ENCODE measurements at regions not wholly inside any gene's neighbourhood (a gene's known extent, or its start where the extent isn't known, plus 50 kb on each side); places are given as distances from the start of the nearest gene placed in this dataset.
"Not testable (repeated sequence)": the region's sequence is repeated elsewhere in the genome, so short reads cannot be mapped to it uniquely, and the experiment has no call there.

GRCh38 chr17:22717211-22717610, 1024.9 kb downstream of the KCNJ18 start:
- TF ChIP-seq BACH2 (CRISPR knock-in tag; IDR thresholded peaks at IDR 0.05; ENCODE audit: borderline replicate concordance), result no peak
- no peak for TF ChIP-seq ESRRG (CRISPR knock-in tag; IDR thresholded peaks at IDR 0.05)
- no peak for TF ChIP-seq ZFP30 (CRISPR knock-in tag; IDR thresholded peaks at IDR 0.05)
- no peak for TF ChIP-seq RARB (CRISPR knock-in tag; IDR thresholded peaks at IDR 0.05)
- no peak for TF ChIP-seq ISL1 (CRISPR knock-in tag; IDR thresholded peaks at IDR 0.05)
- TF ChIP-seq ZNF565 (CRISPR knock-in tag; conservative IDR thresholded peaks at IDR 0.05; ENCODE audit: low read depth), result no peak
- no peak for TF ChIP-seq CREB5 (CRISPR knock-in tag; IDR thresholded peaks at IDR 0.05; ENCODE audit: low read depth)
- TF ChIP-seq ZFP3 (CRISPR knock-in tag; IDR thresholded peaks at IDR 0.05), result no peak
- no peak for TF ChIP-seq POU6F1 (CRISPR knock-in tag; IDR thresholded peaks at IDR 0.05; ENCODE audit: borderline replicate concordance, low read depth)
- no peak for TF ChIP-seq CSDC2 (CRISPR knock-in tag; IDR thresholded peaks at IDR 0.05)
- no peak for TF ChIP-seq TSHZ2 (CRISPR knock-in tag; IDR thresholded peaks at IDR 0.05)
- TF ChIP-seq TOX (CRISPR knock-in tag; IDR thresholded peaks at IDR 0.05; ENCODE audit: borderline replicate concordance), result no peak
- no peak for TF ChIP-seq PPARA (CRISPR knock-in tag; IDR thresholded peaks at IDR 0.05; ENCODE audit: borderline replicate concordance)
- no peak for TF ChIP-seq GLIS3 (CRISPR knock-in tag; IDR thresholded peaks at IDR 0.05)
- TF ChIP-seq ARNTL (CRISPR knock-in tag; IDR thresholded peaks at IDR 0.05; ENCODE audit: borderline replicate concordance, low read depth), result no peak
- TF ChIP-seq CSRNP3 (CRISPR knock-in tag; IDR thresholded peaks at IDR 0.05), result no peak
- TF ChIP-seq OSR1 (CRISPR knock-in tag; IDR thresholded peaks at IDR 0.05), result no peak
- no peak for TF ChIP-seq ZC3H10 (CRISPR knock-in tag; IDR thresholded peaks at IDR 0.05)
- no peak for ATAC-seq

- no peak for TF ChIP-seq PATZ1 (CRISPR knock-in tag; IDR thresholded peaks at IDR 0.05; ENCODE audit: borderline replicate concordance)
- no peak for TF ChIP-seq CSDC2 (CRISPR knock-in tag; IDR thresholded peaks at IDR 0.05)
- no peak for TF ChIP-seq TSHZ2 (CRISPR knock-in tag; IDR thresholded peaks at IDR 0.05)
- TF ChIP-seq ESRRG (CRISPR knock-in tag; IDR thresholded peaks at IDR 0.05), result no peak
- no peak for TF ChIP-seq ARNTL (CRISPR knock-in tag; IDR thresholded peaks at IDR 0.05; ENCODE audit: borderline replicate concordance, low read depth)
- no peak for TF ChIP-seq RARB (CRISPR knock-in tag; IDR thresholded peaks at IDR 0.05)
- no peak for ATAC-seq
Observed at GRCh38 chr17:22718689-22719088, 1026.4 kb downstream of the KCNJ18 start.

GRCh38 chr17:22741066-22741465, 1048.7 kb downstream of the KCNJ18 start:
- ATAC-seq, result not testable (repeated sequence)
